HEK293 (cell line): ENCODE measurements at regions not wholly inside any gene's neighbourhood (a gene's known extent, or its start where the extent isn't known, plus 50 kb on each side); places are given as distances from the start of the nearest gene placed in this dataset.

Experiments
- RBAK ChIP-seq: fragments of 450-650 bp; formaldehyde crosslinking; IDR thresholded peaks from 2 replicates; pipeline ENCODE4 v1.5.1; 2016; ENCODE audit warnings: missing biosample characterization, missing genetic modification characterization
- ZEB2 ChIP-seq: fragments of 450-650 bp; formaldehyde crosslinking; IDR thresholded peaks from 2 replicates; pipeline ENCODE4 v1.5.1; 2016; ENCODE audit warnings: missing biosample characterization, missing genetic modification characterization
- ZNF24 ChIP-seq: fragments of 450-650 bp; formaldehyde crosslinking; IDR thresholded peaks from 2 replicates; pipeline ENCODE4 v1.5.1; 2016; ENCODE audit warnings: missing biosample characterization, missing genetic modification characterization
- ZNF624 ChIP-seq: fragments of 450-650 bp; formaldehyde crosslinking; IDR thresholded peaks from 2 replicates; pipeline ENCODE4 v1.5.1; 2017; ENCODE audit warnings: missing biosample characterization, missing genetic modification characterization
- ZNF658 ChIP-seq: fragments of 450-650 bp; formaldehyde crosslinking; IDR thresholded peaks from 2 replicates; pipeline ENCODE4; 2016; ENCODE audit warnings: missing biosample characterization, missing genetic modification characterization
- TF ChIP-seq, protein P1 (sequence below): fragments of 450-650 bp; formaldehyde crosslinking; IDR thresholded peaks from 2 replicates; pipeline ENCODE4 v1.5.1; 2016; ENCODE audit warnings: missing biosample characterization, missing genetic modification characterization
- TF ChIP-seq, protein P2 (sequence below): fragments of 450-650 bp; formaldehyde crosslinking; IDR thresholded peaks from 2 replicates; pipeline ENCODE4 v1.5.1; 2016; ENCODE audit warnings: missing biosample characterization, missing genetic modification characterization
- TF ChIP-seq, protein P3 (sequence below): fragments of 450-650 bp; formaldehyde crosslinking; IDR thresholded peaks from 2 replicates; pipeline ENCODE4 v1.5.1; 2017; ENCODE audit warnings: missing biosample characterization, mild to moderate bottlenecking, missing genetic modification characterization, moderate library complexity
- TF ChIP-seq, protein P4 (sequence below): fragments of 450-650 bp; formaldehyde crosslinking; IDR thresholded peaks from 2 replicates; pipeline ENCODE4 v1.5.1; 2016; ENCODE audit warnings: missing biosample characterization, missing genetic modification characterization

DNA sequence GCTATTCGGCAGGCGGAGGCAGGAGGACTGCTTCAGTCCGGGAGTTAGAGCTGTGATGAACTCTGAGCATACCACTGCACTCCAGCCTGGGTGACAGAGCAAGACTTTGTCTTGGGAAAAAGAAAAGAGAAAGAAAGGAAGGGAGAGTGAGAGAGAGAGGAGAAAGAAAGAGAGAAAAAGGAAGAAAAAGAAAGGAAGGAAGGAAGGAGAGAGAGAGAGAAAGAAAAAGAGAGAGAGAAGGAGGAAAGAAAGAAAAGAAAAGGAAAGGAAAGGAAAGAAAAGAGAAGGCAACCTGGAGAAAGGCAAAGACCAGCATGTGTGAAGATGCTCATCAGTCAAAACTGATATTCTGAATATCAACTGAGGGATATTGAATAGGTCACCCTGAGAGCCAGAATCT lies 143.1 kb upstream of the SASH1 start:
- no peak for TF ChIP-seq ZNF24 (tag by site-specific recombination)
- TF ChIP-seq, protein P1, sequence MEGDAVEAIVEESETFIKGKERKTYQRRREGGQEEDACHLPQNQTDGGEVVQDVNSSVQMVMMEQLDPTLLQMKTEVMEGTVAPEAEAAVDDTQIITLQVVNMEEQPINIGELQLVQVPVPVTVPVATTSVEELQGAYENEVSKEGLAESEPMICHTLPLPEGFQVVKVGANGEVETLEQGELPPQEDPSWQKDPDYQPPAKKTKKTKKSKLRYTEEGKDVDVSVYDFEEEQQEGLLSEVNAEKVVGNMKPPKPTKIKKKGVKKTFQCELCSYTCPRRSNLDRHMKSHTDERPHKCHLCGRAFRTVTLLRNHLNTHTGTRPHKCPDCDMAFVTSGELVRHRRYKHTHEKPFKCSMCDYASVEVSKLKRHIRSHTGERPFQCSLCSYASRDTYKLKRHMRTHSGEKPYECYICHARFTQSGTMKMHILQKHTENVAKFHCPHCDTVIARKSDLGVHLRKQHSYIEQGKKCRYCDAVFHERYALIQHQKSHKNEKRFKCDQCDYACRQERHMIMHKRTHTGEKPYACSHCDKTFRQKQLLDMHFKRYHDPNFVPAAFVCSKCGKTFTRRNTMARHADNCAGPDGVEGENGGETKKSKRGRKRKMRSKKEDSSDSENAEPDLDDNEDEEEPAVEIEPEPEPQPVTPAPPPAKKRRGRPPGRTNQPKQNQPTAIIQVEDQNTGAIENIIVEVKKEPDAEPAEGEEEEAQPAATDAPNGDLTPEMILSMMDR: no peak
- TF ChIP-seq ZNF624 (tag by site-specific recombination): no peak
- TF ChIP-seq, protein P2, sequence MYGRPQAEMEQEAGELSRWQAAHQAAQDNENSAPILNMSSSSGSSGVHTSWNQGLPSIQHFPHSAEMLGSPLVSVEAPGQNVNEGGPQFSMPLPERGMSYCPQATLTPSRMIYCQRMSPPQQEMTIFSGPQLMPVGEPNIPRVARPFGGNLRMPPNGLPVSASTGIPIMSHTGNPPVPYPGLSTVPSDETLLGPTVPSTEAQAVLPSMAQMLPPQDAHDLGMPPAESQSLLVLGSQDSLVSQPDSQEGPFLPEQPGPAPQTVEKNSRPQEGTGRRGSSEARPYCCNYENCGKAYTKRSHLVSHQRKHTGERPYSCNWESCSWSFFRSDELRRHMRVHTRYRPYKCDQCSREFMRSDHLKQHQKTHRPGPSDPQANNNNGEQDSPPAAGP (tag by site-specific recombination): no peak
- TF ChIP-seq ZNF658 (tag by site-specific recombination): no peak
- TF ChIP-seq RBAK (tag by site-specific recombination): no peak
- TF ChIP-seq, protein P3, sequence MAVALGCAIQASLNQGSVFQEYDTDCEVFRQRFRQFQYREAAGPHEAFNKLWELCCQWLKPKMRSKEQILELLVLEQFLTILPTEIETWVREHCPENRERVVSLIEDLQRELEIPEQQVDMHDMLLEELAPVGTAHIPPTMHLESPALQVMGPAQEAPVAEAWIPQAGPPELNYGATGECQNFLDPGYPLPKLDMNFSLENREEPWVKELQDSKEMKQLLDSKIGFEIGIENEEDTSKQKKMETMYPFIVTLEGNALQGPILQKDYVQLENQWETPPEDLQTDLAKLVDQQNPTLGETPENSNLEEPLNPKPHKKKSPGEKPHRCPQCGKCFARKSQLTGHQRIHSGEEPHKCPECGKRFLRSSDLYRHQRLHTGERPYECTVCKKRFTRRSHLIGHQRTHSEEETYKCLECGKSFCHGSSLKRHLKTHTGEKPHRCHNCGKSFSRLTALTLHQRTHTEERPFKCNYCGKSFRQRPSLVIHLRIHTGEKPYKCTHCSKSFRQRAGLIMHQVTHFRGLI: no peak
- TF ChIP-seq, protein P4, sequence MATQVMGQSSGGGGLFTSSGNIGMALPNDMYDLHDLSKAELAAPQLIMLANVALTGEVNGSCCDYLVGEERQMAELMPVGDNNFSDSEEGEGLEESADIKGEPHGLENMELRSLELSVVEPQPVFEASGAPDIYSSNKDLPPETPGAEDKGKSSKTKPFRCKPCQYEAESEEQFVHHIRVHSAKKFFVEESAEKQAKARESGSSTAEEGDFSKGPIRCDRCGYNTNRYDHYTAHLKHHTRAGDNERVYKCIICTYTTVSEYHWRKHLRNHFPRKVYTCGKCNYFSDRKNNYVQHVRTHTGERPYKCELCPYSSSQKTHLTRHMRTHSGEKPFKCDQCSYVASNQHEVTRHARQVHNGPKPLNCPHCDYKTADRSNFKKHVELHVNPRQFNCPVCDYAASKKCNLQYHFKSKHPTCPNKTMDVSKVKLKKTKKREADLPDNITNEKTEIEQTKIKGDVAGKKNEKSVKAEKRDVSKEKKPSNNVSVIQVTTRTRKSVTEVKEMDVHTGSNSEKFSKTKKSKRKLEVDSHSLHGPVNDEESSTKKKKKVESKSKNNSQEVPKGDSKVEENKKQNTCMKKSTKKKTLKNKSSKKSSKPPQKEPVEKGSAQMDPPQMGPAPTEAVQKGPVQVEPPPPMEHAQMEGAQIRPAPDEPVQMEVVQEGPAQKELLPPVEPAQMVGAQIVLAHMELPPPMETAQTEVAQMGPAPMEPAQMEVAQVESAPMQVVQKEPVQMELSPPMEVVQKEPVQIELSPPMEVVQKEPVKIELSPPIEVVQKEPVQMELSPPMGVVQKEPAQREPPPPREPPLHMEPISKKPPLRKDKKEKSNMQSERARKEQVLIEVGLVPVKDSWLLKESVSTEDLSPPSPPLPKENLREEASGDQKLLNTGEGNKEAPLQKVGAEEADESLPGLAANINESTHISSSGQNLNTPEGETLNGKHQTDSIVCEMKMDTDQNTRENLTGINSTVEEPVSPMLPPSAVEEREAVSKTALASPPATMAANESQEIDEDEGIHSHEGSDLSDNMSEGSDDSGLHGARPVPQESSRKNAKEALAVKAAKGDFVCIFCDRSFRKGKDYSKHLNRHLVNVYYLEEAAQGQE: no peak
- TF ChIP-seq ZEB2: no peak
